ENCODE measurements at regions not wholly inside any gene's neighbourhood (a gene's known extent, or its start where the extent isn't known, plus 50 kb on each side); places are given as distances from the start of the nearest gene placed in this dataset.
"Not testable (repeated sequence)": the region's sequence is repeated elsewhere in the genome, so short reads cannot be mapped to it uniquely, and the experiment has no call there.

DNA sequence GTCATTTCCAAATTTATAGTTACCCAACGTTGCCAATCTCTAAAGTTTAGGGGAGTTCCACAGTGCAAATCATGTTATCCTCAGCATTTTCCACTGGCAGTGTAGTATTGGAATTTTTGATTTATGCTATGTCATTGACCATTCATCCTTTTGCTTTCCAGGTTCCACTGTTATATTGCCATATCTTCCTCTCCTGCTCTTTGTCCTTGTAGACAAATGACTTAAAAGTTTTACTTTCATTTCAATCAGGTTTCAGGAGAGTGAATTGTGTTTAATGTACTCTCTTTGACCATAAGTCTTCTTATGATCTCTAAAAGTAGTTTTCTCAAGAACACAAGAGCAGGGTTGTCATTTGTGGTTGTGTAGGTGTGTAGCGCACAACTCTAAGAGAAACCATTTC is 274.6 kb downstream of the COG6 start:
- TF ChIP-seq, protein P1, sequence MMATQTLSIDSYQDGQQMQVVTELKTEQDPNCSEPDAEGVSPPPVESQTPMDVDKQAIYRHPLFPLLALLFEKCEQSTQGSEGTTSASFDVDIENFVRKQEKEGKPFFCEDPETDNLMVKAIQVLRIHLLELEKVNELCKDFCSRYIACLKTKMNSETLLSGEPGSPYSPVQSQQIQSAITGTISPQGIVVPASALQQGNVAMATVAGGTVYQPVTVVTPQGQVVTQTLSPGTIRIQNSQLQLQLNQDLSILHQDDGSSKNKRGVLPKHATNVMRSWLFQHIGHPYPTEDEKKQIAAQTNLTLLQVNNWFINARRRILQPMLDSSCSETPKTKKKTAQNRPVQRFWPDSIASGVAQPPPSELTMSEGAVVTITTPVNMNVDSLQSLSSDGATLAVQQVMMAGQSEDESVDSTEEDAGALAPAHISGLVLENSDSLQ (IDR thresholded peaks at IDR 0.05) = 0 out of 2 replicates have a peak, but pooled peaks have one; percentile 1
- TF ChIP-seq TARDBP (IDR thresholded peaks at IDR 0.05) = no peak
- TF ChIP-seq BHLHE40 (IDR thresholded peaks at IDR 0.05; ENCODE audit: borderline replicate concordance) = no peak
- CTCF ChIA-PET = no interaction called here
- POLR2A ChIA-PET = no interaction called here
- DNase-seq (ENCODE audit: extremely low spot score) = no peak

DNA sequence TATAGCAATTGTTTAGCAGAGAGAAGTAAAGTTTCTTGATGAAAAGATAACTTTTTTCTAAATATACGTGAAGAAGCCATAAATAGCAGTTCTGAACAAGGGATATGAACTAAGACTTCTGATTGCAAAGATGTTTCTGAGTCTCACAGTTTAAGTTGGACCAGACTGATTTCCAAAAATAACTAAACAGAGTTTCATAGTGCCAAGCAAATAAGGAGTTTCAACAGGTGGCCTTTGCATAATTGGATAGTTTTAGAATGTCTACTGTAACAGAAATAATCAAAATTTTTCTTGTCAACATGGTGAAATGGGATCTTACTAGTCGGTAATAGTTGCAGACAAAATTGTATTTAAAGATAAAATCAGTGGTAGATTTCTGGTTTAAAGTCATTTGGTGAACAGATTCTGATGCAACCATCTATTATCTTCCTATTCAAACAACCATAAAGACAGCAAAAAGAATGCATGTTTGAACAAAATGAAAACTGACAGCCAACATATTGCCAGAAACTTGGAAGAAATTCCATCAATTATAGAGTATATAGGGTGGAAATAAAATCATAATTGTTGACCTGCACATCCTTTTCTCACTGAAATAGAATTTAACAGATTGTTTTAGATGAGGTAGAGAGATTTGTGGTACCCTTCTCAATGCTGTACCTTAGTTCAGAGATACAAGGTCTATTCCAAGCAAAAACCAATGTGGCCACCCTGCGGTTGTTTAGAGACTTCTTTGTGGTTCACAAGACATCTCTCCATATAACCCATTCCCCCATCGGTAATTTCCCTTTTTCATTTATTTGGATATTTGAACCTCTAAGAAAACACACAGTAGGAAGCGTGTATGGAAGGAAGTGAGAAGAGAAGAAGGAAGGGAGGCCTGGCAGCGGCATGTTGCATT is 275.3 kb downstream of the COG6 start:
- TF ChIP-seq TARDBP (IDR thresholded peaks at IDR 0.05) = no peak
- no peak for TF ChIP-seq ARNT (IDR thresholded peaks at IDR 0.05)
- TF ChIP-seq LEF1 (IDR thresholded peaks at IDR 0.05; ENCODE audit: borderline replicate concordance) = no peak
- TF ChIP-seq SP1 (IDR thresholded peaks at IDR 0.05) = no peak
- no peak for TF ChIP-seq ELF4 (IDR thresholded peaks at IDR 0.05)
- TF ChIP-seq, protein P1 (IDR thresholded peaks at IDR 0.05) = no peak
- TF ChIP-seq FOXM1 (IDR thresholded peaks at IDR 0.05; ENCODE audit: borderline replicate concordance) = no peak
- TF ChIP-seq FOXA1 (IDR thresholded peaks at IDR 0.05) = no peak
- ChIA-PET POLR2A (no interaction called here), CTCF (no interaction called here)
- DNase-seq (ENCODE audit: extremely low spot score) = no peak

DNA sequence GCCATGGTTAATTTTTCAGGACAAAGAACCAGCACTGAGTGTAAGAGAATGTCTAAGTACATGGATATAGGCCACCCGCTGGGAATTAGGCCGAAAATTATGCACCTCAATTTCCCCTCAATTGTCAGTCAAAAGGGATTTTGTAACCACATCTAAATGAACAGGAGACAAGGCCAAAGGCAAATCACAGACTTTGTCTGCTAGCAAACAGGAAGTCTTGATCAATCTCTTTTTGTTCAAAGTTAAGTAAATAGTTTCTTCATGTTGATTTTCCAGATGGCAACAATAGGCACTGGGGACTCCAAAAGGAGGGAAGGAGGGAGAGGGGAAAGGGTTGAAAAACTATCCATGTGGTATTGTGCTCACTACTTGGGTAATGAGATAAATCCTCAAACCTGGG is 276.0 kb downstream of the COG6 start:
- ChIA-PET CTCF (no interaction called here), POLR2A (no interaction called here)
- TF ChIP-seq FOXM1 (IDR thresholded peaks at IDR 0.05; ENCODE audit: borderline replicate concordance) (no peak), LEF1 (IDR thresholded peaks at IDR 0.05; ENCODE audit: borderline replicate concordance) (no peak), ZNF384 (IDR thresholded peaks at IDR 0.05) (no peak), SUZ12 (IDR thresholded peaks at IDR 0.05) (no peak), BHLHE40 (IDR thresholded peaks at IDR 0.05; ENCODE audit: borderline replicate concordance) (no peak), ELF4 (IDR thresholded peaks at IDR 0.05) (no peak), CTBP1 (IDR thresholded peaks at IDR 0.05; ENCODE audit: borderline replicate concordance) (no peak), FOXA1 (IDR thresholded peaks at IDR 0.05) (no peak), SP1 (IDR thresholded peaks at IDR 0.05) (no peak), ARNT (IDR thresholded peaks at IDR 0.05) (no peak), NFRKB (IDR thresholded peaks at IDR 0.05) (no peak), TARDBP (IDR thresholded peaks at IDR 0.05) (no peak), FOXK2 (IDR thresholded peaks at IDR 0.05) (no peak), L3MBTL2 (conservative IDR thresholded peaks at IDR 0.05) (no peak), HDGF (IDR thresholded peaks at IDR 0.05; ENCODE audit: borderline replicate concordance) (no peak)
- TF ChIP-seq, protein P1 (IDR thresholded peaks at IDR 0.05) = no peak
- no peak for DNase-seq (ENCODE audit: extremely low spot score)

DNA sequence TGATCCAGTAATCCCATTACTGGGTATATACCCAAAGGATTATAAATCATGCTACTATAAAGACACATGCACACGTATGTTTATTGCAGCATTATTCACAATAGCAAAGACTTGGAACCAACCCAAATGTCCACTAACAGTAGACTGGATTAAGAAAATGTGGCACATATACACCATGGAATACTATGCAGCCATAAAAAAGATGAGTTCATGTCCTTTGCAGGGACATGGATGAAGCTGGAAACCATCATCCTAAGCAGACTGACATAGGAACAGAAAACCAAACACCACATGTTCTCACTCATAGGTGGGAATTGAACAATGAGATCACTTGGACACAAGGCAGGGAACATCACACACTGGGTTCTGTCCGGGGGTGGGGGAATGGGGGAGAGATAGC is 277.1 kb downstream of the COG6 start:
- POLR2A ChIA-PET; CTCF ChIA-PET; DNase-seq (ENCODE audit: extremely low spot score): not testable (repeated sequence)

DNA sequence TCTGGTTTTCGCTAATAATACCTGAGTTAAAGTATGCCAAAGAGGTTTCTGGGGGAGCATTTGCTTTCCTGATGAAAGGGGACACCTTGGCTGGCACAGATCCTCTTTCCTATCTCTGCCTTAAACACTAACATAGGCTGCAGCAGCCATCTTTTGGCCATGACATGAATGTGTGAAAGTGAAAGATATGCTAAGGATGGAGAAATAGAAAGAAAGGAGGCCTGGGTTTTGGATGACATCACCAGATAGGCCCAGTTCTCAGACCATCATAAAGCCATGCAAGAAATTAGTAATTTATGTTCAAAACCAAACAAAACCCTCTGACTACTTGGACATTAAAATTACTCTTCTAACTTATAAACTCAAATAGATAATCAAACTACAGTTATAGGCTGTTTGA is 279.7 kb downstream of the COG6 start:
- DNase-seq (ENCODE audit: extremely low spot score) = no peak
- CTCF ChIA-PET = no interaction called here
- TF ChIP-seq HDGF (IDR thresholded peaks at IDR 0.05; ENCODE audit: borderline replicate concordance) (no peak), SUZ12 (IDR thresholded peaks at IDR 0.05) (no peak), LEF1 (IDR thresholded peaks at IDR 0.05; ENCODE audit: borderline replicate concordance) (no peak), CTBP1 (IDR thresholded peaks at IDR 0.05; ENCODE audit: borderline replicate concordance) (no peak), ZNF384 (IDR thresholded peaks at IDR 0.05) (no peak), FOXK2 (IDR thresholded peaks at IDR 0.05) (no peak), TARDBP (IDR thresholded peaks at IDR 0.05) (no peak)
- TF ChIP-seq, protein P1 (IDR thresholded peaks at IDR 0.05) = no peak
- POLR2A ChIA-PET = no interaction called here

DNA sequence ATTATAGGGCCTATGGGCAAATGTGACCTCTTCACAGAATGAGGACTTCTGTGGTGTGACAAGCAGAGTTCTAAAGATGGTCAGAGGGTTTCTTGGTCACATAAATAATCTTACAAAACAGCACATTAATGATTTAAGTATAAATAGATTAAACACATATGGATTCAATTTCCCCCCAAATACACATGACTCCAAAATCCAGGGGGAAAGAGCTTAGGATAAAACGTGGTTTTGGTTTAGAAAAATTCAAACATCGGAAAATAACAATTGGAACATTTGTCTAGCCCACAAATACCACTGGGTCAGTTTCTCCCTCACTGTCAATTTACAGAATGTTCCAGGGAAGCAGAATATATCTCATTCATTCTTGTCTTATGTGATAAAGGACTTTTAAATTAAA is 283.1 kb downstream of the COG6 start:
- CTCF ChIA-PET = no interaction called here
- no peak for DNase-seq (ENCODE audit: extremely low spot score)
- POLR2A ChIA-PET = no interaction called here
- TF ChIP-seq SUZ12 (IDR thresholded peaks at IDR 0.05) = no peak
- TF ChIP-seq BHLHE40 (IDR thresholded peaks at IDR 0.05; ENCODE audit: borderline replicate concordance) = no peak
- TF ChIP-seq, protein P1 (IDR thresholded peaks at IDR 0.05) = no peak
- TF ChIP-seq FOXM1 (IDR thresholded peaks at IDR 0.05; ENCODE audit: borderline replicate concordance) = no peak
- no peak for TF ChIP-seq CTBP1 (IDR thresholded peaks at IDR 0.05; ENCODE audit: borderline replicate concordance)
- no peak for TF ChIP-seq SP1 (IDR thresholded peaks at IDR 0.05)
- TF ChIP-seq LEF1 (IDR thresholded peaks at IDR 0.05; ENCODE audit: borderline replicate concordance) = no peak
- TF ChIP-seq TARDBP (IDR thresholded peaks at IDR 0.05) = no peak
- no peak for TF ChIP-seq ZNF384 (IDR thresholded peaks at IDR 0.05)
- TF ChIP-seq FOXK2 (IDR thresholded peaks at IDR 0.05) = no peak
- TF ChIP-seq L3MBTL2 (conservative IDR thresholded peaks at IDR 0.05) = no peak
- TF ChIP-seq ELF4 (IDR thresholded peaks at IDR 0.05) = no peak
- TF ChIP-seq FOXA1 (IDR thresholded peaks at IDR 0.05) = no peak
- no peak for TF ChIP-seq ARNT (IDR thresholded peaks at IDR 0.05)
- TF ChIP-seq HDGF (IDR thresholded peaks at IDR 0.05; ENCODE audit: borderline replicate concordance) = no peak
- TF ChIP-seq NFRKB (IDR thresholded peaks at IDR 0.05) = no peak
